Fibroblast of mammary gland (primary cell): ENCODE measurements at regions not wholly inside any gene's neighbourhood (a gene's known extent, or its start where the extent isn't known, plus 50 kb on each side); places are given as distances from the start of the nearest gene placed in this dataset.
"Not testable (repeated sequence)": the region's sequence is repeated elsewhere in the genome, so short reads cannot be mapped to it uniquely, and the experiment has no call there.

Source experiments
- DNase-seq: peaks from one replicate; pipeline ENCODE4 v3.0.0-alpha.2; 2010; ENCODE audit warnings: low read depth
- H3K4me3 ChIP-seq: 2 replicates; pipeline ENCODE4 v1.5.1; 2011; ENCODE audit warnings: low read depth, mild to moderate bottlenecking, low read length, moderate library complexity; ENCODE audit not compliant: control insufficient read depth
- TF ChIP-seq, protein P1 (sequence below): conservative IDR thresholded peaks from 2 replicates; pipeline ENCODE4 v1.5.1; 2011; ENCODE audit warnings: low read depth, low read length, inconsistent platforms; ENCODE audit not compliant: control insufficient read depth, insufficient read depth

DNA sequence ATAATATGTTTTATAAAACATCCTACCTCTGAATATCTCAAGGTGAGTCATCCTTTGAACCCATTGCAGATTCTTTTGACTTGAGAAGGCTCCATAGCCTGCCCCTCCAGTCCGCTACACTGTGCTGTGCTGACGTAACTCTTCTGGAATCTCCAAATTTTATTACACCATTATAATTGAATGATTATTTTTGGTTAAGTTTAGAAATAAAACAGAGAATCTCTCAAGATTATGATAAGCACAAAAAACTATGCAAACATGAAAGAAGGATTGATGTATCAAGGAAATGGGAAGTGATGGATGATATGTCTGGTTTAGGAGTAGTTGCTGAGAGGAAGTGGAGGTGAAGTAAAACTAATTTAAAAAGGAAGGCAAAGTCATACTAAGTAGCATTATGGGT is 1021.3 kb downstream of the HACE1 start:
- TF ChIP-seq, protein P1, sequence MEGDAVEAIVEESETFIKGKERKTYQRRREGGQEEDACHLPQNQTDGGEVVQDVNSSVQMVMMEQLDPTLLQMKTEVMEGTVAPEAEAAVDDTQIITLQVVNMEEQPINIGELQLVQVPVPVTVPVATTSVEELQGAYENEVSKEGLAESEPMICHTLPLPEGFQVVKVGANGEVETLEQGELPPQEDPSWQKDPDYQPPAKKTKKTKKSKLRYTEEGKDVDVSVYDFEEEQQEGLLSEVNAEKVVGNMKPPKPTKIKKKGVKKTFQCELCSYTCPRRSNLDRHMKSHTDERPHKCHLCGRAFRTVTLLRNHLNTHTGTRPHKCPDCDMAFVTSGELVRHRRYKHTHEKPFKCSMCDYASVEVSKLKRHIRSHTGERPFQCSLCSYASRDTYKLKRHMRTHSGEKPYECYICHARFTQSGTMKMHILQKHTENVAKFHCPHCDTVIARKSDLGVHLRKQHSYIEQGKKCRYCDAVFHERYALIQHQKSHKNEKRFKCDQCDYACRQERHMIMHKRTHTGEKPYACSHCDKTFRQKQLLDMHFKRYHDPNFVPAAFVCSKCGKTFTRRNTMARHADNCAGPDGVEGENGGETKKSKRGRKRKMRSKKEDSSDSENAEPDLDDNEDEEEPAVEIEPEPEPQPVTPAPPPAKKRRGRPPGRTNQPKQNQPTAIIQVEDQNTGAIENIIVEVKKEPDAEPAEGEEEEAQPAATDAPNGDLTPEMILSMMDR: no peak
- no peak overlapping the region for H3K4me3 ChIP-seq
- no peak for DNase-seq

DNA sequence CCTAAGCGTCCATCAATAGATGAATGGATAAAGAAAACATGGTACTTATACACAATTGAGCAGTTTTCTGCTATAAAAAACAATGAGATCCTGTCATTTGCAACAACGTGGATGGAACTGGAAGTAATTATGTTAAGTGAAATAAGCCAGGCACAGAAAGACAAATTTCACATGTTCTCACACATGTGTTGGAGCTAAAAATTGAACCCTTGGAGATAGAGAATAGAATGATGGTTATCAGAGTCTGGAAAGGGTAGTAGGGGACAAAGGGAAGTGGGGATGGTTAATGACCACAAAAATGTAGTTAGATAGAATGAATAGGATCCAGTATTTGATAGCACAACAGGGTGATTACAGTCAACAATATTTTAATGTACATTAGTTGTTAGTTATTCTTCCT is 1033.5 kb downstream of the HACE1 start:
- no peak overlapping the region for H3K4me3 ChIP-seq
- TF ChIP-seq, protein P1: no peak
- no peak for DNase-seq

DNA sequence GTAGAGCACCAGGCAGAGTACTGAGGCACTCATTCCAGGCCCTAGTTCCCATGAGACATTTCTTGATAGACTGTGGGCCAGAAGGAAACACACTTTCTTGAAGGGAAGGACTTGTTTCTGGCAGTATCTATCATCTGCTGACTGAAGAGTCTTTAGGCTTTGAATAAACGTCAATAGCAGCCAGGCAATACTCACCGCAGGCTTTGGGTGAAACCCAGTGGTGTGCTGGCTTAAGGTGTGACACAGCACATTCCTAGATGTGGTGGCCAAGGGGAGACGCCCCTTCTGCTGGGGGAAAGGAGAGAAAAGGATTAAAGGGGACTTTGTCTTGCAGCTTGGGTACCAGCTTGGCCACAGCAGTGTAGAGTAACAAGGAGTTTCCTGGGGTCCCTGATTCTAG is 1039.6 kb downstream of the HACE1 start:
- H3K4me3 ChIP-seq: no peak overlapping the region
- TF ChIP-seq, protein P1: no peak
- no peak for DNase-seq

DNA sequence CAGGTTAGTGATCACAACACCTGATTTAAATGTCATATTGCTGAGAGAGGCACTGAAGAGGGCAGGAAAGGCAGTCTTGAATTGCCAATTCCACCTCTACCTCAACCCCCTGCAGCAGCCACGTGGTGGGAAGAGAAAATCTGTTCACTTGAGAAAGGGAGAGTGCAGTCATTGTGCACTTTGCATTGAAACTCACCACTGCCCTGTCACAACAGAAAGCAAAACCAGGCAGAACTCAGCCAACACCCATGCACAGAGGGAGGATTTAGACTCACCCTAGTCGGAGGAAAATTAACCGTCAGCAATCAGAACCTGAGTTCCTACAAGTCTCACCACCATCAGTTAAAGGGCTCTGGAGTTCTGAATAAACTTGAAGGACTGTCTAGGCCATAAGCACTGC is 1040.2 kb downstream of the HACE1 start:
- TF ChIP-seq, protein P1: no peak
- DNase-seq: no peak
- no peak overlapping the region for H3K4me3 ChIP-seq

DNA sequence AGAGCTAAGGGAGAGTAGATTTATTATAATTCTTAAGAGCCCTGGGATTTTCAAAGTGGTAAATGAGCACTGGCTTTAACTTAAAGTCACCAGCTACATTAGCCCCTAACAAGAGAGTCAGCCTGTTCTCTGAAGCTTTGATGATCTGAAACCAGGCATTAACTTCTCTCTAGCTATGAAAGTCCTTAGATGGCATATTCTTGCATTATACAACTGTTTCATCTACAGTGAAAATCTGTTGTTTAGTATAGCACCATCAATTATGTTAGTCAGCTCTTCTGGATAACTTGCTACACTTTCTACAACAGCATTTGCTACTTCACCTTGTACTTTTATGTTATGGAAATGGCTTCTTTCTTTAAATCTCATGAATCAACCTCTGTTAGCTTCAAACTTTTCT is 1046.7 kb downstream of the HACE1 start:
- DNase-seq: no peak
- TF ChIP-seq, protein P1: no peak
- no peak overlapping the region for H3K4me3 ChIP-seq

DNA sequence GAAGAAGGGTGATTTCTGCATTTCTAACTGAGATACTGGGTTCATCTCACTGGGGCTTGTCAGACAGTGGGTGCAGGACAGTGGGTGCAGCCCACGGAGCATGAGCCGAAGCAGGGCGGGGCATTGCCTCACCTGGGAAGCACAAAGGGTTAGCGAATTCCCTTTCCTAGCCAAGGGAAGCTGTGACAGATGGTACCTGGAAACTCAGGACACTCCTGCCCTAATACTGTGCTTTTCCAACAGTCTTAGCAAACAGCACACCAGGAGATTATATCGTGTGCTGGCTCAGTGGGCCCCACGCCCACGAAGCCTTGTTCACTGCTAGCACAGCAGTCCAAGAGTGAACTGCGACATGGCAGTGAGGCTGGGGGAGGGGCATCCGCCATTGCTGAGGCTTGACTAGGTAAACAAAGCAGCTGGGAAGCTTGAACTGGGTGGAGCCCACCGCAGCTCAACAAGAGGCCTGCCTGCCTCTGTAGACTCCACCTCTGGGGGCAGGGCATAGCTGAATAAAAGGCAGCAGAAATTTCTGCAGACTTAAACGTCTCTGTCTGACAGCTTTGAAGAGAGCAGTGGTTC is 1057.7 kb downstream of the HACE1 start:
- not testable (repeated sequence) for DNase-seq, H3K4me3 ChIP-seq

DNA sequence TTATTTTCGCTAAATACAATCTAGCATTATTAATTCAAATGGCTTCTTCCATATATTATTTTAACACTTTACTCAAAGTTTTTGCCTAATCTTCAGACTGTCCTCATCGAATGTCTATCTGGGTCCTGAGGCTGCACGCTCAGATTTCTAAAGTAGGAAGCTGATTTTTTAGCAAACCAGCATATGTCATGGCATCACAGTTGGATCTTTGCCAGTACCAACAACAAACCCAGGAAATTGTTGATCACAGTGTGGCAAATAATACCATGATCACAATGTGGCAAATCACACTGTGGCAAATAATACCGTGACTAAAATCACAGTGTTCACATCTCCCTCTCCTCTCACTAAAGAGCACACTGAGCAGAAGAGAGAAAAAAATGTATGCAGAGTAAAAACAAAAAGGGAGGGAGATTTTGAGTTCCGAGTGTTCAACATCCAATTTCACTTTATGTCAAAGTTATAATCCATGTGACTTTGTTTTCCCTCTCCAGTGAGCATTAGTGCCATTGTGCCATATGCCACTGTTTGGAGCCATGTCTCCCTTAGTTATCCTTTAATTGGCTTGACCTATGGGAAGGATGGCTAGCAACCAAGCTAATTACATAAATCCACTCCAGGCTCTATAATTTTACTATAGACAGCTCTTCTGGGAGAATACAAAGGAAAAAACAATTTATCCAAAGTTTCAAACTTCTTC is 1059.6 kb downstream of the HACE1 start:
- TF ChIP-seq, protein P1: no peak
- no peak for DNase-seq
- no peak overlapping the region for H3K4me3 ChIP-seq
